HG02840 (cell line): ENCODE measurements at regions not wholly inside any gene's neighbourhood (a gene's known extent, or its start where the extent isn't known, plus 50 kb on each side); places are given as distances from the start of the nearest gene placed in this dataset.

Source experiments
- ATAC-seq: cut with Tn5 transposase; IDR thresholded peaks from one replicate; pipeline ENCODE4 v1.9.1; 2021; ENCODE audit warnings: mild to moderate bottlenecking, moderate library complexity, moderate number of reproducible peaks; ENCODE audit not compliant: unreplicated experiment, low FRiP score

DNA sequence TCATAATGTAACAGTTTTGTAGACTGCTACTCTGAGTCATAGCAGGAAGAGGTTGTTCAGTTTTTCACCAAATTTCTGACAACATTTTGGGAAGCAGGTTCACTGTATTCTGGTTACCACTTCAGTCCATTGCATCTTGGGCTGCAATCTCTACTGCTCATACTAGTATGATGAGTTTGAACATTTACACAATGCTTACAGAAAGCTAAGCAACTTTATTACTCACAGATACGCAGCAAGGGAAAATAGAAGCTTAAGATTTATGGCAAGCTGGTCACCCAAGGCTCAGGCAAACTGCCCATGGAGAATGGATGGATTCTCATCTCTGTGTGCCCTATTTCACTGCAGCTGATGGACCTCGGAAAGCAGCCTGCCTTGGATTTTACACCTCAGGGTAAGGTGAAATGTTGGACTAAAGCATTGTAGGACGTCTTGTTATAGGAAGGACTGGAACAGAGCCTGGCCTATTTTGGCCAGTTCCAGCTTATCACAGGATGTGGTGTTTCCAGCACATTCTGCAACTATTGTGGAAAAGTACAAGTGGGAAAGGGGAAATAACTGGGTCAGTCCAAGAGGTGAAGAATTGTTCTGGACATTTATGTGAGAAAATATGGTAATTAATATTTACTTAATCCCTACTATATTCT lies 887.1 kb upstream of the AGA start:
- no peak for ATAC-seq

DNA sequence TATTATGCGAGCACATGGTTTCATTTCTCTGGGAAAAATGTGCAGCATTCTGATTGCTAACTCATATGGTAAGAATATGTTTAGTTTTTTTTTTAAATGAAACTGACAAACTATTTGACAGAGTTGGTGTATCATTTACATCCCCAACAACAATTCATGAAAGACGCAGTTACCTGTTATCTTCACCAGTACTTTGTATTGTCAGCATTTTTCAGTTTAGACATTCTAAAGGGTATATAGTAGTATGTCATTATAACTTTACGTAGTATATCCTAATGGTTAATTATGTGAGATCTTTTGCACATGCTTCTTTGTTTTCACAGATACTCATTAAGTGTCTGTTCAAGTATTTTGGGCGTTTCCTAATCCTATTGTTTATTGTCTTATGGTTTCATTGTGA lies 891.1 kb upstream of the AGA start:
- no peak for ATAC-seq

DNA sequence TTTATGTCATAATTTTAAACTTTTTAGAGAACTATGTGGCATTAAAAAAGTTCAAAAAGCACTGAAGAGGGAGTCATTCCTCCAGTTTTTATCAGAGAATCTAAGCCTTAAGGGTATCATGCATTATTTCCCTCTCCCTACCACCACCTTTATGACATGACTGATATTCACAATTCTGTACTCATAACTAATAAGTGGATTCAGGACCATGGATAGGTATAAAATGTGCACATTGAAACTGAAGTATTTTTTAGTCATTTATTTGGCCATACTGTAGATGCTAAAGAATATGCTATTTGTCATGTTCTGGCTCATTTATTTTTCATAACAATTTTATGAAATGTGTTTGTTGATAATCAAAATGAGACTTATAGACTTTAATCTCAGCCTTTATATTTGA lies 897.5 kb upstream of the AGA start:
- no peak for ATAC-seq

DNA sequence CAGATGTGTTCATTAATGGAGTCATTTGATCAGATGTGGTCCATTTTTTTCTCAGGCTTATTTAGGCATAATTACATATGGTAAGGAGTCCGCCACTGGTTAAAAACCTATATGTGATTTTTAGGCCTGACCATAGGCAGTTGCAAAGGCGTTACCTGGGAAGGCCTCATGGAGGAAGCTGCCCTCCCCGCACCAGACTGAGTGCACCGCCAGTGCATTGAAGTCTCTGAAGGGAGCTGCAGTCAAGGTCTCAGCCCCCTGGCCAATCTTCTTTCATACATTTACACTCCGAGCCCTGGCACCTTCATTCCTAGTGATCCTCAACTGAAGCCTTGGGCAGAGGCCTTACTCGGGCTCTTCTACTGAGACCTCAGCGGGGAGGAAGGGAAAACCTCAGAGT lies 898.2 kb upstream of the AGA start:
- no peak for ATAC-seq

DNA sequence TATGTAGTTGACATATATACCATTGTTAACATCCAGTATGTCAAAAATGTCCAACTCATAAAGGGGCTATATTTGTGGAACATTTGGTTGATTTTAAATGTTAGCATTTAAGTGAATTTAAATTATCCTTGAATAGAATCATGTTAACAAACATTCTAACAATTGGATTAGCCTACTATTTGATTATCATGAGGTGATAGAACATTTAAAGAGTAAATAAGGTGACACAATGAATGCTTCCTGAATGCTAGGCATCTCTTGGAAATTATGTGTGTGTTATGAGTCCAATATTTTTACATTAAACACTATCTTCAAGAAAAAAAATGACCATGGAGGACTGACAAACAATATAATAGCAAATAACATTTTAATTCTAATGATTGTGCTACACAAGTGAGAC lies 901.9 kb upstream of the AGA start:
- ATAC-seq = no peak

DNA sequence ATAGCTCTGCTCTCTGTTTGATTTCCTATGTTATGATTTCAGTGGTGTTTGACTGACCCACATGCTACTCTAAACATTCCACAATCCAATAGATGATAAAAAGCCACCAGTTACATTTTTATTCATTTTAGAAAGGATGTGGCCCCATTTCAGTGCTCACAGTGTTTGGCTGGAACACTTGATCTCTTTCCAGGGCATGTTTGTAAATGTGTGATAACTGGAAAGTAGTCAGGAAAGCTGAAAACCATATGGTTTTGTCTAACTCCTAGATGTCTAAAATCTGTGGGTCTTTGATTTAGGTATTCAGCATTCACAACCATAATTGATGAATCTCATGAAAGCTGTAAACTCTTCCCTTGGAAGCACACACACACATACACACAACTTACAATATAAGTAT lies 904.9 kb upstream of the AGA start:
- no peak for ATAC-seq

DNA sequence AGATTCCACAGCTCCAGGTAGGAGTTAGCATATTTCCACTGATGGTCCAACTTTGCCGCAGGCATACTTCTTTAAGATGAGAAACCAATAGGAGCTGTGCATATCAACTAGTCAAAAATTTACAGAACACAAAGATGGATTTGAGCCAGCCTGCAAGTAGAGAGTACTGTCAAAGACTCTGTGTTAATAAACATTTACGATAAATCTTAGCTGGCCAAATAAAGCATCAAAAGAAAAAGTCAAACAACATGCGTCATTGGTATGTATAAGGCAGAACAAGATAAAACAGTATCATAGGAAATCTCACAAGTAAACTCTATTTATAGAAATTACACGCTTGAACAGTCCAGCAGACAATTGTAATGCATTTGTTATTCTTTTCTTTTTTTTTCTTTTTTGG lies 907.4 kb upstream of the AGA start:
- no peak for ATAC-seq

DNA sequence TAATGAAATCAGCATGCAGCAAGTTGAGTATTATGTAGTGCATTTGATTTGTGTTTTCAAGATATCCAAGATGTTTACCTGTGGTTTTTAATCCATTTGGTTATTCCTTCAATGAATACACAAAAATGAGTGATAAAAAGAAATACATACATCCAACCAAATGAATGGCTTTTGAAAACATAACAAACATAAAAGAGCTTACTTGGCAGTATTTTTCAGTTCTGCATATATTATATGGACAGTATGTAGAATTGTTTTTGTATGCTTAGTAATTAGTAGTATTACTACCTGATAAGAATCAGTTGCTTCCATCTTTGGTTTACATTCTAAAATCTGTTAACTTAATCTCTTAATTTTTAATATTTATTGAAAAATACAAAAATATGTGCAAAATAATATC lies 908.9 kb upstream of the AGA start:
- ATAC-seq = no peak

DNA sequence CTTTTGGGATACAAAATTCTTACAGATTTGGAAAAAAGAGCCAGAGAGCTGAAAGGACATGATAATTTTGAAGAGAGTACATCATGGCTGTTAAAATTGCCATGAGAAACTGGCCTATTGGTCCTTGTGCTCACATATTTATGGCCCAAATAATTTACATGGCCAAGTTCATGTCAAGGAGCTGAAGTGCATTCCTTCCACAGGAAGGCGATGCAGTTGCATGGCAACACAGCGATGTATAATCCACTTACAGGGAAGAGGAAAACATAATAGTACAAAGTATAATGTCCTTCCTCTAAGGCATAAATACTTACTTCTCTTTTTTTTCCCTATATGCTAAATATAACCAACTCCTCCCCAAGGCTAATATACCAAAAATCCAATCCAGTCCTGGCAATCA lies 914.5 kb upstream of the AGA start:
- no peak for ATAC-seq

DNA sequence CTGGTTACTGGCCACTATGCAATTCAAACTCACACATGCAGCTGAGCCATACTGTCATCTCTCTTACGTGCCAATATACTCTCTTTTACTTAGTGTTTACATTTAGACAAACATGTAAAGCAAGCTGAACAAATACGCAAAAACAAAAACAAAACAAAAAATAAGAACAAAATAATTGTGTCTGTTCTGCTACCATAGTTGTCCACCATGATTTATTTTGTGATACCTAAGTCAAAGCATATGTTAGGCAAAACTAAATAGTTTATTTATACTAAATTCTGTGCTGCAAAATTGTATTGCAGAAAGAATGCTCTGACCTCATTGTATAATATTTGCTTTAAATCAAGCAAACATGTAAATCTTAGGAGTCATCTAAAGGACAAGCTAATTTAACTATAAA lies 943.2 kb upstream of the AGA start:
- no peak for ATAC-seq

DNA sequence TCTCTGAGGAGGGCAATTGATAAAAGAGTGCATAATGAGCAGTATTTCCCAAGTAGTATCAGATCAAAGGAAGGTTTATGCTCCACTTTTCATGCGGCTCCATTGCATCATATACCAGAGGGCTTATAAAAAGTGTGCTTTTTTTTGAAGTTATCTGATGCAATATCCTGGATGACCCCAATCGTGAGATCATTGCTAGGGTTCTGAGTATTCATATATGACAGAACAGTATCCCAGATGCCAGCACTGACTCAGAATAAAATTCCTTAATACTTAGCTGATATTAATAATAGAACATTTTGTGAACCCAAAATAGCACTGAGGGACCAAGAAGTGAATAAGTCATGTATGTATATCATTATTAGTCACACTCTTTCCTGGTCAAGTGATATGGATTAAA lies 945.5 kb upstream of the AGA start:
- ATAC-seq = no peak

DNA sequence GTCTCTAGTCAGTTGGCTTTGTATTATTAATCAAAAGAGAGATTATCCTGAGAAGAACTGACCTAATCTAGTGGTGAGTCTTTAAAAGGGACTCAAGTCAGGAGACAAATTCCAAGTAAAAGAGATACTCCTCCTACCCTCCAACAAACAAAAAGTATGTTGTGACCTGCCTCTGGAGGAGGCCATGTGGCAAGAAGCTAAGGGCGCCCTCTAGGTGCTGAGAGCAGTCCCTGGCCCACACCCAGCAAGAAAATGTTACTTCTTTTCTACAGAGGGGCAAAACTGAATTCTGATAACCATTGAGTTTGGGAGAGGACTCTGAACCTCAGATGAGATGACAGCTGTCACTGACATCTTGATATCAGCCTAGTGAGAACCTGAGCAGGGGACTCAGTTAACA lies 953.6 kb upstream of the AGA start:
- no peak for ATAC-seq

DNA sequence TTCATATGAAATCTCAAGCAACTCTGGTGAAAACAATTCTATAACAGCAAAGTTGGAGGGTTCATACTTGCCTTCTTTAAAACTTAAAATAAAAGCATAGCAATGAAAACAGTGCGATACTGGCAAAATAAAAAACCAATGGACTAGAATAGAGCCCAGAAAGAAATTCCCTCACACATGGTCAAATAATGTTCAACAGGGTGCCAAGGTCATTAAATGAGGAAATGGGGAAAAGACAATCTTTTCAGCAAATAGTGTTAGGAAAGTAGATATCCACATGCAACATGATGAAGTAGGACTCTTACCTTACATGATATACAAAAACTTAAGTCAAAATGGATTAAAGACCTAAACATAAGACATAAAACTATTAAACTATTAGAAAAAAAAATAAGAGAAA lies 970.2 kb upstream of the AGA start:
- no peak for ATAC-seq

DNA sequence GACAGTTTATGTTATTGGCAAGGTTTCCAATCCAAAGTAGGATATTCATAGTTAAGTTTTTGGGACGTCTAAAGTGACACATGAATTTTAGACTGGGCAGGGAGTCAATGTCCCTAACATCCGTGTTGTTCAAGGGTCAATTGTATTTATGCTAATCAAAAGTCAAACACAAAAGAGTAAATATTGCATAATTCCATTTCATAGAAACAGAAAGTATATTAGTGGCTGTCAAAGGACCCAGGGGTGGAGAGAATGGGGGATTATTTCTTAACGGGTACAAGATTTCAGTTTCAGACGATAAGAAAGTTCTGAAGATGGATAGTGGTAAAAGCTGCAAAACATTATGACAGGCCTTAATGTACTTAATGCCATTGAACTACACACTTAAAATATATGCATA lies 971.8 kb upstream of the AGA start:
- no peak for ATAC-seq

DNA sequence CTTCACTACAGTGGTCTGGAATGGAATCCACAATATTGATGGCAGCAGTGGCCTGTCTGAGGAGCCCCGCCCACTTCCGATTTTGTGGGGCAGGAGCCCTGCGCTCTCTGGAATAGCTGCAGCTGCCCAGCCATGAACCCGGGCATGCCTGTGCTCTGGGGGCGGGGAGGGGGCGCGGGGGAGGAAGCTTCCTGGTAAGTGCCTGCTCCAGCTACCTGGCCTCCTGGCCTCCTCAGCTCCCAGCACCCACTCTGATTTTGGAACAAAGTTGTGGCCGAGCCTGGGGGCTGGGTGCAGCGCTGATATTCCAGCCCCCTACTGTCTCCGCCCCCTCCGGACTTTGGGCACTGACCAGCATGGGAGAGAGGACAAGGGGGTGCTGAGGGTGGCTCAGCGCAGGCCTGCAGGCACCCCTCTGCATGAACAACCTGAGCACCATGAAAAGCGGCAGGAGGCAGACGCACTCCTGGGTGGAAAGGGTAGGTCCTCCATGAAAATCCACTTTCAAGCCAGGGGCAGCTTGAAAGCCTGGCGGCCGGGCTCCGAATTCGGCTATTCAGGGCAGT lies 972.7 kb upstream of the AGA start:
- no peak for ATAC-seq

DNA sequence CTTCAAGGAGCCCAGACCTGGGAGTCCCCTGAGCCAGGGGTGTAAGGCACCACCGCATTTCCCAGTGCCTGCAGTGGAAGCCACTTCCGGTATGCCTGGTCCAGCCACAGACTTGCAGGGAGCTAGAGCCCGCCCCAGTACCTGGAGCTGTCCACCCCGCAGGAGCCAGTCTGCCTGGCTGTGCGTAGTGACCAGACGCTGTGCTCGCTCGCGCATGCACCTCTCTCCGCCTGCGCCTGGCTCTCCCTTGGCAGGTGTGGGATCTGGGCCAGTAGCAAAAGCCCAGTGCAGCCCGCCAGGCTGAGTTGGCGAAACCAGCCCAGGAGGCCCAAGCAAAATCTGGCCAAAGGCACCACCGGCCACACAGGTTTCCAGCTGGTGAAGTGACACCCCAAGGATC lies 973.7 kb upstream of the AGA start:
- ATAC-seq = no peak

DNA sequence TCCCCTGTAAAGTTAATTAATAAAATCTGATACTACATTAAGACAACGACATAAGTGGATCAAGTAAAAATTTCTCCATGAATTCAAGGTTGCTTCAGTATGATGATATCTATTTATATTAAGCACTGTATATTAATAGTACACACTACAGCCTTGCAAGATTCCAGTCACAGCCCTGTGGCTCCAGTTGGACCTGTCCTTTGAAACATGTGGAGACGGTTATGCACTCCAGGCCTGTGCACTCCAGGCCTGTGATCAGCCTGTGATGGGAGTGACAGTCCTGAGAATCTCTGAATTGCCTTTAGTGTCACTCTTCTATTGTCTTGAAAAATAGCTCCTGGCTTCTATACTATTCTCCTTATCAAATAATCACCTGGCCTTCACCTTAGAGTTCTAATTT lies 981.1 kb upstream of the AGA start:
- ATAC-seq = no peak

DNA sequence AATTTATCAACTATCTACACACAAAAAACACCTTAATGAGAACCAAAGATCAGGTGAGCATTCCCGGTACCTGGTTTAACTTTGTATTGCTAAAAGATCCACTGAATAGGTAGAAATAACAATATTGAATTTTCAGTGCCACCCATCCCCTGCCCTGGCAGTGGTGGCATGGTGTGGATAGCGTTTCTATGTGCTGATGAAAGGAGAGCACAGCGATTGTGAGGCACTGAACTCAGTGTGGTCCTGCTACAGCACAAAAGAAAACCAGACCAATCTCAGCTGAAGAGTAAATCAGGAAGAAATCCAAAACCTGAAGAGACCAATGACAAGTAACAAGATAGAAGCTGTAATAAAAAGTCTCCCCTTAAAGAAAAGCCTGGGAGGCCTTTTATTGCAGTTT lies 984.6 kb upstream of the AGA start:
- ATAC-seq = no peak

DNA sequence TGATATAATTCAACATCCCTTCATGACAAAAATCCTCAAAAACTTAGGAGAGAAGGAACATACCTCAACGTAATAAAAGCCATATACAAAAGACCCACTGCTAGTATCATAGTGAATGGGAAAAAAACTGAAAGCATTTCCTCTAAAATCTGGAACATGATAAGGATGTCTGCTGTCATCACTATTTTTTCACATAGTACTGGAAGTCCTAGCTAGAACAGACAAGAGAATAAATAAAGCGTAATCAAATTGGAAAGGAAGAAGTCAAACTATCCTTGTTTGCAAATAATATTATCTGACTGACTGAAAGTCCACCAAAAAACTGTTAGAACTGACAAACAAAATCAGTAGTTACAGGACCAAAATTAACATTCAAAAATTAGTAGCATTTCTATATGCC lies 985.4 kb upstream of the AGA start:
- no peak for ATAC-seq

DNA sequence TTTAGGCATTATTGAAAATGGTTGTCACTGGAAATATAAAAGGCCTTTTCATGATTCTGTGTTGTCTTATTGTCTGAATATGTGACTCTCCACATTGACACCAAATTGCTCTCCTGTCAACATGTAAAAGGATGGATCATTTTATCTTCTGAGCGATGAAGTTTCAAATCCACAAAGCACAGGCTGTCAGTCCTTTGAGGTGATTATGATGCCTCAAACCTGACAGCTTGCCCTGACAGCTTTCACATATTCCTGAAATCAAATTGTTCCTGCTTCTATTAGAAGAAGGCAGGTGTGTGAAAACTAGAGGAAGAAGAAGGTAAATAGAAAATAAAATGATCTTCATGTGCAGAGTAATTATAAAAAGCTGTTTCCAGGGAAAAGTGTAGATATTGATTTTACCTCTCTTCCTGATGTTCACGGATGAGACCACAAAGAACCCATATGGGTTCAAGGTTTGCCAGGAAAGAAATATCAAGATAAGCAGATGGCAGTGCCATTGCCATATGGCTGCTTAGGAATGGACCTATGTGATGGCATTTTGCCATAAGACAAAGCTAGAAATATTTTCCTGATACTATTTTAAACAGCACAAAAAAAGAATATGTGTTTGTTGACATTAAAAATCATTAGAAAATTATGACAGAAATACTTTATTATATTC lies 1006.3 kb upstream of the AGA start:
- ATAC-seq = no peak

DNA sequence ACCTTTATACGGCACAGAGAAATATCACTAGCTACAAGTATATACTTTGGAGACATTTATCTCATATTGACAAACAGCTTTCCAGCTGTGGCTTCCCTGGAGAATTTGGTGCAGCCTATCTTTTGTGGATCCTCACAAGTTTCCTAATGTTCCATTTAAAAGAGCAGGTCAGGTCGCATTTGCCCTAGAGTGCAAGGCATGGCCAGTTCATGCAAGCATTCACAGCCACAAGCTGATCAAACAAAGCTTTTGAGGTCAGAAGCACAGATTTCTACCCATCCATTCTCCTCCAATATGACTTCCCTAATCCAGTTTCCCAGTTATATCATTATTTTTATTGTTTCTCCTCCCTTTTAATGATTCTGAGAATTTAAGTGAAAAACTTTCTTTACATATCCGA lies 1008.4 kb upstream of the AGA start:
- no peak for ATAC-seq

DNA sequence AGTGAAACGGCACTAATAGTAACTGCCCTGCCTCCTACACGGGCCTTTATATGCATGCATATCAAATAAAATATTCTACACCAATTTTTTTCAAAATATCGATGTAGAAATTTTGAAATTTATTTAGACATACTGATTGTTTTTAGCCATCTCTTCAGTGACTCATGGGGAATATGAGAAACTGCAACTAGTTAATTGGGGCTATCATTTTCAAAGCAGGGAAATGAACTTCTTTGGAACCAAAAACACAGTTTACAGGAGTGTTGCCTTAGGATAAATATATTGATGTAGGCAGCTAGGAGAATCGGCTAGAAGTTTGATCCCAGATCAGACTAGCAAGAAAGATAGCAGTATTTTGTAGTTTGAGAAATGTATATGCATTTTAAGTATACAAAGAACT lies 1010.8 kb upstream of the AGA start:
- no peak for ATAC-seq
